ENCODE measurements at regions not wholly inside any gene's neighbourhood (a gene's known extent, or its start where the extent isn't known, plus 50 kb on each side); places are given as distances from the start of the nearest gene placed in this dataset.

DNA sequence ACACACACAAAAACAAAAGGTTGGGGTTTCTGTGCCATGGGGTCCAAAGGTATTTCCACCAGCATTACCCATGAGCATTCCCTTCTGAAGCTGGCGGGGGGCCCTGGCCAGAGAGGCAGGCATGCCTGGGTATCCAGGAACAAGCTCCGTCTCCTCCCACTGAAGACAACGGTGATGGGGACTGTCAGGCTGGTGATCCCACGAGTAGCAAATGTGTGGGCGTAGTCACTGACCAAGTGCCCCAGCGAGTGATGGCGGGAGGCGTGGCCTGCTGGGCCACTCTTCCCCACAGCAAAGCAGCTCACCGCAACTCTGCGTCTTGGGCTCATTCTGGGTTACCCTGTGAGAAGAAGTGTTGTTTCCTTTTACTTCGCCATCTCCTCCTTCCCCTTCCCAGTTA is 270.6 kb downstream of the CDCA7 start:
- DNase-seq (ENCODE audit: insufficient read length, low spot score) (no peak), FAIRE-seq (no peak)

DNA sequence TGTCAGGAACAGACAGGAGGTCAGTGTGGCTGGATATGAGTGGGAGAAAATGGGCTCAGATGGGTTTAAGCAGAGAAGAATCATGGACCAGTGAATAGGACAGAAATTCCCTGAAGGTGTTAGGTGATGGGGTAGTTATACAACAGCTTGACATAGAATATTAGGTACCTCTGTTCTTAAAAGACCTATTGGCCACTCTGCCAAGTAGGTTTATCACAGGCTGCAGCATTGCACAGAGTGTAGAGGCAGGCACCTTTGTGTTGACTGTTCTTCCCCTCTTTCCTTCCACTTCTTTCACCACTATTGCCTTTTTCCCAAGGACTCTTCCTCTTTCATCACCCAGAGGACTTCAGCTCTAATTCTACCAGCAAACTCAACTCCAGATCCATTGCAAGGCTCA is 274.4 kb downstream of the CDCA7 start:
- no peak for DNase-seq (ENCODE audit: insufficient read length, low spot score)
- no peak for FAIRE-seq

DNA sequence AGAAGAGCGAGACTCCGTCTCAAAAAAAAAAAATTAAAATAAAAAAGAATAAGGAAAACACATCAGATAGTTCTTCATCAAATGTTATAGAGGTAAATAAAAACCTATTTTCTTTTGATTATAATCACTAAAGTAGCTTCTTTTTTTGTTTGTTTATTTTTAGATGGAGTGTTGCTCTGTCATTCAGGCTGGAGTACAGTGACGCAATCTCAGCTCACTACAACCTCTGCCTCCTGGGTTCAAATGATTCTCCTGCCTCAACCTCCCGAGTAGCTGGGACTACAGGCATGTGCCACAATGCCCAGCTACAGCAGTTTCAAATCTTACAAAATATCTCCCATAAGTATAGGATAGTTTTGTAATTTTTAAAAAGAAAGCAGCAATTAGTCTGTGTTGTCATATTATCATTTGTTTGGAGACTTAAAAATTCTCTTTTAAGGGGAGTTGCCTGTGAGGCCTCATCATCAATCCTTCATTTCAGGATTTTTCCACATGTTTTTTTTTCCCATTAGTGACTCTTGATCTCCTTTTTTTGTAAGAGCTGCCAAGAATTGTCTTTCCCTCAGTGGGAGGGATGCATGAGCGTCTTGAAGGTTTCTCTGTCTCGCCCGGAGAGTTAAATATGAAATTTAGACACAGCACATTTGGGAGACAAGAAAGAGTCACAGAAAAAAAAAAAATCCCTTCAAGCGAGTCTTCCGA is 275.9 kb downstream of the CDCA7 start:
- no peak for DNase-seq (ENCODE audit: insufficient read length, low spot score)
- FAIRE-seq: no peak

DNA sequence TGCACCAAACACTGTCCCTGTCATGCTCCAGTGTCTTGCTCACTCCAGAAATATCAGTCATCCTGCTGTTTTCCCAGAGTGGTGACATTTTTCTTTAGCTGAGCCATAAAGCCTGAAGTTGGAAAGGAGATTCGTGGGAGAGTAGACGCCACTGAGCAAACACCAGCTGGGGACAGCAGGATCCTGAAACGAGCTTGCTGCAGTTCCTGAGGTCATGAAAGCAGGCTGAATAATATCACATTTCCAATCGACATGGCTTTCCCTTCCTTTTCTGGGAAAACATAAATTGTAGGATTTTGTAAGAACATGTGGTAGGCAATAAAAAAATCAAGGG is 276.4 kb downstream of the CDCA7 start:
- DNase-seq (ENCODE audit: insufficient read length, low spot score) (no peak), FAIRE-seq (no peak)

DNA sequence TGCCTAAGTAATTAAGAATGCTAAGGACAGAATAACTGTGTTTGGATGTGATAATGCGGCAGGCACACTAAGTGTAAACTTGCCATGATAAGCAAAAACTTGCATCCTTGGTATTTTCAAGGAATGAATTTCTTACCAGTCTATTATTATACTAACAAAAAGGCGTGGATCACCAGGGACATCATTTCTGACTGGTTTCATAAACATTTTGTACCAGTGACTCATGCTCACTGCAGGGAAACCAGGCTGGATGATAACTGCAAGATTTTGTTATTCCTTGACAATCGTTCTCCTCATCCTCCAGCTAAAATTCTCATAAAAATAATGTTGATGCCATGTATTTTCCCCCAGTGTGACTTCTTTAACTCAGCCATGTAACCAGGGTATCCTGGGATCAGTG is 289.5 kb downstream of the CDCA7 start:
- FAIRE-seq (no peak), DNase-seq (ENCODE audit: insufficient read length, low spot score) (no peak)

DNA sequence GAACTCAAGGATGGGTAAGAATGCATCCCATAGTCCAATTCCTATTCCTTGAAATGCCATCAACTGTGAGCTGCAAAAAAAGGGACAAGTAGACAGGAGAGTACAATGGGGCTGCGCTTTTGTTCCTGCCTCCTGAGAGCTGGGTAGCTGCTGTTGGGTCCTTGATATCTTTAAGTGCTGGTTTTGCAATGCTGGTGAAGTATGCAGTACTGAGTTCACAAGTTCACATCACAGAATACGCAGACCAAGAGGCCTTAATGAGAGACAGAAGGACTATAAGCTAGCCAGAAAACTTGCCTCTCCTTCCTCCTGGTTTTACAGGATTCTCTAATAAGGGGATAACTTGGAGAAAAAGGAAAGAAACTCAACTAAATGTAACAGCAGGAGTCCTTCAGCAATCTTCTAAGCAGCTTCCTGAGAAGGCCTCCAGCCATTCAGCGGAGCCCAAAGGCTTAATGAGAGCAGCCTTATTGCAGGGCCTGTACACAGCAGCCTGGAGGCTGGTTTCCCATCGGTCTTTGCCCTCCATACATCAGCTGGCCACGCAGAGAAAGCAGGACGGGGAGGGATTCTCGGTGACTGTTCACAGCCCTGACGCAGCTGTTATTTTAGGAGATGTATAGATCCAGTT is 293.1 kb downstream of the CDCA7 start:
- FAIRE-seq: no peak
- no peak for DNase-seq (ENCODE audit: insufficient read length, low spot score)

DNA sequence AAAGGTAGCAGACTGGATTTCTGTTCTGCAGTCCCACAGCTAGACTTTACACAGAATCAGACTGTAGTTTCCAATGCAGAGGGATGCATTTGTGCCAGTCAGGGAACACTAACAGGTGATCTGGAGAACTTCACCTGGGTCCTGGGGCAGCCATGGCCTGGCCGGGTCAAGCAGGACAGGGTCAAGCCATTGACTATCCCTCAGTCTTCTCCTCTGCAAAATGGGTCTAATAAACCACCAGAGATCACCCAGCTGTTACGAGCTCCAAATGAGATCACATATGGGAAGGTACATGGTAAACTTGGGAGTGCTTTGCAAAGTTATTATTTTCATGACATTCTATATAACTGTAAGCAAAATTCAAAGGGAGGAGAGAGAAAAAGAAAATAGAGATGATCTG is 294.1 kb downstream of the CDCA7 start:
- no peak for FAIRE-seq
- no peak for DNase-seq (ENCODE audit: insufficient read length, low spot score)

DNA sequence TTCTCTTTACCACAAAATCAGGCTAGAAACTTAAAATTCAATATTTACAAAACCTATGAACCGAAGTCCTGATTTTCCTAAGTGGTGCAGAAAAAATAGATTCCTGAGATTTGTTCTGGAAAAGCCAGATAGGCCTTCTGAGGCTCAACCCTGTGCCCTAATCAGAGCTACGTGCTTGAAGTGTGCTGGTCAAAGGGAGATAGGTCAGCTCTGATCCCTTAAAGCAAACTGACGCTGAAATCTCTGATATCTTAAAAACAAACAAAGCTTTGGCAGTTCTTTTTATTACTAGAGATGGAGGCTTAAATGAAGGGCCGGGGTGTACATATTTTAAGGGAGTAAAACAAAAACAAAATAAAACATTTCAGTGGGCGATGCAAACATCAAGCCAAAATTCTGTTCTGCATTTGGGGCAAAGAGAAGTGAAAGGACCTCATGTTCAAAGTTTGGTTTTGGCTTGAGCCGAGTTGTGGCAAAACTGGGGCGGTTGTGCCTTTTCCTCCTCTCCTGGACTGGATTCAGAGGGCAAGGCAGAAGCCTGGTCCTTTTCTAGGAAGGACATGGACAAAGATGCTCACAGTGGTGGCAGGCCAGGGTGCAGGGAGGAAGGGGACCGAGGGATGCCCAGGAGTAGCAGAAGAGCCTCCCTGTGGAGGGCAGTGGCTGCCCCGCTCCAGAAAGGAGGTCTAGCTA is 295.0 kb downstream of the CDCA7 start:
- DNase-seq (ENCODE audit: insufficient read length, low spot score): no peak

DNA sequence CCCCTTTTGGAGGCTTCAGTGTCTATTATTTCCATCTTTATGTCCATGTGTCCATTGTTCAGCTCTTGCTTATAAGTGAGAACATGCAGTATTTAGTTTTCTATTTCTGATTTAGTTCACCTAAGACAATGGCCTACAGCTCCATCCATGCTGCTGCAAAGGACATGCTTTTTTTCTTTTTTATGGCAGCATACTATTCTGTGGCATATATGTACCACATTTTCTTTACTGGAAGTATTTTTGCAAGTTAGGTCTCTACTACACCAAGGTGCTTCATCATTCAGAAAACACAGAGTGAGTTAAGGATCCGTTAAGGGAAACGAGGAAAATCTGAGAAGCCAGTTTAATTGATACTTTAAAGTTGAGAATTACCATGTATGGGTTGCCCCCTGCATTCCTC is 297.2 kb downstream of the CDCA7 start:
- FAIRE-seq (no peak), DNase-seq (ENCODE audit: insufficient read length, low spot score) (no peak)

More for the DNA sequence above, 295.0 kb downstream of the CDCA7 start:
- FAIRE-seq: no peak

DNA sequence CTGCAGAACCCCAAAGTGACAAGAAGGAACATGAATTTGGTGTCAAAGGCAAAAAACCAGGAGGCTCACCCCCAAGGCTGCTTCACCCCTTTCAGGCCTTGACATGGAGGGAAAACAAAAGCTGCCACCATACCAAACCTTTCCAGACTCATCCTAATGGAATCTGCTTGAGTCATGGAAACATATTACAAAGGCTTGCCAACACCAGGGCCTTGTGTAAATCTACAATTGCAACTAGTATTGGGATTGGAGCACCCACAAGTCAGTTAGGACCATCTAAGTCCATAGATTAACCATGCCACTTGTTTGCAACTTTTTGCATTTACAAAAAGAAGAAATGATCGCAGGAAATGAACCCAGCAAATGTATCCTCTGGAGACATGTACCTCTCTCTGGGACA is 297.6 kb downstream of the CDCA7 start:
- DNase-seq (ENCODE audit: insufficient read length, low spot score) (no peak), FAIRE-seq (no peak)

DNA sequence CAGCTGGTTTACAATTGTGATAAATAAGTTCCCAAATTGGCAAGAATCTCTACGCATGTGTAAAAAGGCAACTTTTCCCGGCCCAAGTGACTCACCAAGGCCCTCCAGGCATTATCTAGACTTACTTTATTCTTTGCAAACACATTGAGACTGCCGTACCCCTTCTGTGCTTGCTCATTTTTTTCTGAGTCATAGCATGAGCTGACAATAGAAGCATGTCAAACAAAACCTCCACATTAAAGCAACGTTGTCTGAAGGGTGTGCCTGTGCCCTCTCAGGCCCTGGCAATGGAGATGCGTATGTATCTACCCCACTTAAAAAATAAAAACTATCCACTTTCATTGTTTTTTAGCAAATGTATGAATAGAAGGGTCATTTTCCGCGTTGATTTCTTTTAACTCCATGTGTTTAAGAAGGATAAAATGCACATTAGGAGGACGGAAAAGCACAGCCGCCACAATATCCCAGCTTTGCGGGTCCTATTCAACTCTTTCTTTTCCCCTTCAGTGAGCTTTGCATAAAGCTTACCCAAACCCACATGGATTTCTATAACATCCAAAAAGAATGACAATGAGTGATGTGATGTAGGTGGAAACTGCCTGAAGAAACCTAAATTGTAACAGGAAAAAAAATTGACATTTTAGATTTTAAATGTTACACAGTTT is 298.2 kb downstream of the CDCA7 start:
- FAIRE-seq: no peak
- no peak for DNase-seq (ENCODE audit: insufficient read length, low spot score)

DNA sequence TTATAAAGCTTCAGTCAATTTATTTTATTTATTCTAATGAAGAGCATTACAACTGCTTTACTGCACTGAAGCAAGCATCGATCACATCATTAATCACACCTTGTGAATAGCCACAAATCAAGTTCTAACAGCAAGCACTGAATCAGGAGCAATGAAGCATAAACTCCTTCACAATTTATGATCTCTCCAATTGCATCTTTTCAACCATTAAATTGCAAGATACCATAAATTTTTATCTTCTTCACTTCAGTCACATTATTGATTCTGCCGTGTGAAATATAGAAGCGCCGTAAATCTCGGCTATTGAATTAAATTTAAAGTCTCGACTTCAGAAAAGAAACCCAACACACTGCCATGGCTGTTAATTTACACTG is 298.7 kb downstream of the CDCA7 start:
- FAIRE-seq: no peak
- no peak for DNase-seq (ENCODE audit: insufficient read length, low spot score)

DNA sequence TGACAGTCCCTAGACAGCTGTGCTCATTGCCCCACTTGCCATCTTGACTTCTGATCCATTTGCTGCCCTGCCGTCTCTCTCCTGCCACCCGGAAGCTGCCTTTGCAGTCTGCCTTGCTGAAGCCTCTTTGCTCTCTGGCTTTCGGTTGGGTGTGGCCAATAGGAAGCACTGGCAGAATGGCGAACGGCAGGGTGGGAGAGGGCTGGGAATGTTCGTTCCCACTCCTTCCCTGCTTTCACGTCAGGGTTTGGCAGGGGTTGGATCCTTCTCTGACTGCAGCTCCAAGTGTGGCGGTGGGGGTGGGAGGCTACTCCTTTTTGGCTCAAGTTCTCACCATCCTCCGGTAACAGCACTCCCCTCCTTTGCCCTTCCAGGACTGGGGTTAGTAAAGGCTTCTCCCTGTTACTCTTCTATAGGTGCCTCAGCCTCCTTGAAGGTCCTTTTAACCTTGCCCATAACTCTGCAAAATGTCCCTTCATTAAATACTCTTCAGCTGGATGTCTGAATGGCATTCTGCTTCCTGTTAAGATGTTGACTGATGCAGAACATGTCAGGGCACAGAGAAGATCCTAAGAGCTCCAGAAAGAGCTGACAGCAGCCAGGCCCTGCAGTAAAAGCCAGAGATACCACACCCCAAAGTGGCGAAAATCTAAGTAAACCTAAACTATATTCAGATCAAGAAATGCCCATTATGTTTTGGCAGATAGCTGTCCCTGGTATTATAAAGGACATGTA is 299.7 kb downstream of the CDCA7 start:
- no peak for DNase-seq (ENCODE audit: insufficient read length, low spot score)
- FAIRE-seq: no peak

DNA sequence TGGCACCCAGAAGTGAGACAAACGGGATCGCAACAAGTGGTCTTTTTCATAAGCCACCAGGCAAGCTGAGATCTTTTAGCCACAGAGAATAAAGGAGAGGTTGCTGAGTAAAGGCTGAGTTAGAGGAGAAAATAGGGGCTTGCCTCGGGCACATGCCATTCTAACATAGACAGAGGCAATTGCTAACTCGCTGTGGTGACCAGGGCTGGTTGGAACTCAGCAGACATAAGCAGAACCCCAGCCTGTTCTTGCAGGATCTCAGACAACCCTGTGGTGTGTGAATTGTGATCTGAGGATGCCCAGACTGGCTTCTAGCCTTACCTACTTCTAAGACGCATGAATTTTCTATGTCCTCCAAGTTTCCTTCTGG is 300.2 kb downstream of the CDCA7 start:
- DNase-seq (ENCODE audit: insufficient read length, low spot score): no peak
- no peak for FAIRE-seq

DNA sequence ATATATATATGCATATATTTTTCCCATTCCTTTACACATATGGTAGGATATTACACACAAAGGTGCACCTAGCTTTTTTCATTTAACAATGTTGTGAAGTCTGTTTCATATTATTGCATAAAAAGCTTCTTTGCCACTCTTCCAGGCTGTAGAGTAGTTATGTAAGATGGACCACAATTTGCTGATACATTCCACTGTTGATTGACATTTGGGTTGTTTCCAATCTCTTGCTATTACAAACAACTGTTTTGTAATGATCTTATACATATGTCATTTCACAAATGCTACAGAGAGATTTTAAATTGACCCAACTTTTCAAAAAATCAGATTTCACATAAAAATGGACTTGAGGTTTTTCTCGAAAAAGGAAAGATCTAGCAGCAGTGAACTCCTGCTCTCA is 301.4 kb downstream of the CDCA7 start:
- no peak for FAIRE-seq
- DNase-seq (ENCODE audit: insufficient read length, low spot score): no peak

DNA sequence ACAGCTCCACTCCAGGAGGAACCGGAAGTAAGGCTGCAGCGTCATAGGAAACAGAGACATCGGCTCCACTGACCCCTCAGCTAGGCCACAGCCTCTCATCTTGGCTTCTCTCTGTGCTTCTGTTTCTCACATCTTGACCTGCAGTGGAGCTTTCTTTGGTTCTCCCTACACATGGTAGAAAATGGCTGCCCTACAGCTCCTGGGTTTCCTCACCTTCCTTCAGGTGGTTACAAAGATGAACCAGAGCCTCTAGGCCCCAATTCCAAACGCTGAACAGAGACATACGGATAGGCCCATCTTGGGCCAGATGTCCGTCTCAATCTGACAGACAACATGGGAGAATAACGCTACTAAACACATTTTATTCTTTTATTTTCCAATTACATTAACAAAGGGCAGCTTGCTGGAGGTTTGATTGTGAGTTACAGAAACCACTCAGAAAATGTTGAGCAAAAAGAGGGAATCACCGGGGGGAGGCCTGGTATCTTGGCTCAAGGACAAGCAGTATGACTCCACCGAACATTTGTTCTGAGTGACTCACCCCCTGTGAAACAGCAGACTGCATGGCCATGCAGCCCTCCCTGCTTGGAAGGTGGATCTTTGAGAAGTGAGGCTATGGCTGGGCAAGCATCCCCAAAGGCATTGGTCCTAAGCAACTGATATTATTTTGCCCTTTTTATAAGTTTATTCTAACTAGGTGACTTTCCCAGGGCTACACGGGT is 303.5 kb downstream of the CDCA7 start:
- DNase-seq (ENCODE audit: insufficient read length, low spot score) (no peak), FAIRE-seq (no peak)

DNA sequence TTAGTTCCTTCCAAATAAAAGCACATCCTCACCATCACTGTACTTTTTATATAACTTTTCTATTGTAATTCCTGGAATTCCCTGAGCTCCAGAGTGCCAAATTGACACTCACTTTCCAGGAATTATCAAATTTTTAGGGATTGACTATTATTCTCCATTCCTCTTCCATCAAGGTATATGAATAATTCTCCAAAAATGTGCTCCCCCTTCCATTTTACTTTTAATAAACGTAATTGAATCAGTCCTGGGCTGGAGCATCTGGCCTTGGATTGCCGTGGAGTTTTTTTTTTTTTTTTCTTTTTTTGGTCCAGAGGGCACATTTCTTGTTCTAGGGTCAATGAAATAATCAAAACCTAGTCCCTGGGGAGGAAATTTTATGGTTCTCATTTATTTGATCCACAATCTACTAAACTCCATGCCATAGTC is 304.3 kb downstream of the CDCA7 start:
- FAIRE-seq: no peak
- DNase-seq (ENCODE audit: insufficient read length, low spot score): no peak

DNA sequence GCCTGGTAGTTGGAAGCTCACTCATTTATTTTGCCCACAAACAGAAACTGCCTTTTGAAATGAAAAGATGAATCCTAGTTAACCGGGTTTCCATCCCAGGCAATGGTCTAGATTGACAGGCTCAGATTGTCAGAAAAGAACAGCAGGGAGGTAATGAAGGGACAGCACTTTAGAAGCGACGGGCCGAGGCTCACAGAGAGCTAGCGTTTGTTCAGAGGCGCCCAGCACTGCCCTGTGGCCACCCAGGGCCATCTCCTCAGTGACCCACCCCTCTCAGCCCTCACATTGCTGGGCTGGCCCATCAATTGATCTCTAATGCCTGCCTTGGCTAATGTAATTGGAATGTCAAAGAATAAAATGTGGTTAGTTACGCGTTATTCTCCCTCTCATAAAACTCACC is 304.8 kb downstream of the CDCA7 start:
- DNase-seq (ENCODE audit: insufficient read length, low spot score) (no peak), FAIRE-seq (no peak)

DNA sequence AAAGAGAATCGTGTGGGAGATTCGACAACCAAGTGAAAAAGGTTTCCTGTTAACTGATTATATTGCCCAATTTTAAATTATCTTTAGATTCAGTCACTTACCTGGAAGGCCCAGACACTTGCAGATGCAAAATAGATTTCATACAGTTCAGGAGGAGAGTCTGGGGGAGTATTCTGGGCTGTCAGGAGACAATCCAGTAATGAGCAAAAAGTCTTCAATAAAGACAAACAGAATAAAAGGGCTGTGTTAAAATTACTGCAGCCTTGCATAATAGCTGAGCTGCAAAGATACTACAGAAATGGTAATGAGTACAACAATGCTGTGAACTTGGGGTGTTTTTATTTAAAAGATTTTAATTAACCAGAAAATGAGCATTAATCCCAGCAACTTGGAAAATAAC is 303.6 kb downstream of the SP3 start:
- FAIRE-seq: no peak
- DNase-seq (ENCODE audit: insufficient read length, low spot score): no peak

DNA sequence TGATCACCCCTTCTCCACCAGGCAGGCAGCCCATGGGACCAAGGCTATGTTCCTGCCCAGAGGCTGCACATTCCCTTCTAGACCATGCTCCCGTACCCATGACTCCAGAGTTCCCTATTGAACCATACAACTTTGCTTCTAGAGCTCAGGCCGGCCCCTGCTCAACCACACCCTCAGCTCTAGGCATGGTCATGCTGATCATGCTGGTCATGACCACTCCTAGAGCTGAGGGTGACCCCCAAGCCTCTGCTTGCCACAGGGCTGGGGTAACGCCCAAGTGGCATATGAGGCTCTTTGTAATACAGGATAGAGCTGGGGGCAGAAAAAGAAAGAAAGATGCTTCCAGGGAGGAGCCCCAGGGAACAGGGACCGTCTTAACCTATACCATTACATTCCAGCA is 301.8 kb downstream of the SP3 start:
- no peak for FAIRE-seq
- DNase-seq (ENCODE audit: insufficient read length, low spot score): no peak
